Fibroblast of pulmonary artery (primary cell): ENCODE measurements at regions not wholly inside any gene's neighbourhood (a gene's known extent, or its start where the extent isn't known, plus 50 kb on each side); places are given as distances from the start of the nearest gene placed in this dataset.

Experiments used
- DNase-seq: peaks from one replicate; pipeline ENCODE4 v3.0.0-alpha.2; 2010; ENCODE audit warnings: low read depth
- H3K4me3 ChIP-seq: replicated peaks from 2 replicates; pipeline ENCODE4 v1.5.1; 2011; ENCODE audit warnings: low read depth, mild to moderate bottlenecking, control low read depth, low read length, moderate library complexity
- CTCF ChIP-seq: IDR thresholded peaks from 2 replicates; pipeline ENCODE4 v1.5.1; 2011; ENCODE audit warnings: mild to moderate bottlenecking, control low read depth, low read length, inconsistent platforms; ENCODE audit errors: missing control alignments

DNA sequence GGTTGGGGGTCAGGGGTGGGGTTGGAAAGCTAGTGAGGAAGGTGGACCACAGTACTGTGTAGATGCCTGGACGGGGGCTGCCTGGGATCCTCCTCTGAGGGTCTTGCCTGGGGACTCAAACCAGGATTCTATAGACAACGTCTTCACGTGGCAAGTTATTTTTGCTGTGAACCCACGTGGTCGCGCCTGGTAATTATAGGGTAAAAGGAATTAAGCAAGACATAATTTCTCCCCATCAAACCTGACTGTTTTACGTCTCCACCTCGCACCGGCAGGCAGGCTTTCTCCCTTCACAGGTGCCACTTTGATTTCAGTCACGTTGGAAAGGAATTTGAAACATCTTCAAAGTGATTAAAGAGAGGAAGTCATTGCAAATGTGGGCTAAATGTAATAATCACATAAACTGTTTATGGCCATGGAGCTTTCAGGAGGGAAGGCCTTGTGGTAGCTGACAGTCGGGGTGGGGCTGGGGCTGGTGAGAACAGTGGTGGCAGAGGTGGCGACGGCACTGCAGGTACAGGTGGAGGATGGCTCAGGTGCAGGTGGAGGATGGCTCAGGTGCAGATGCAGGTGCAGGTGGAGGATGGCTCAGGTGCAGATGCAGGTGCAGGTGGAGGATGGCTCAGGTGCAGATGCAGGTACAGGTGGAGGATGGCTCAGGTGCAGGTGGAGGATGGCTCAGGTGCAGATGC is 197.1 kb upstream of the NLRP1 start:
- no peak overlapping the region for H3K4me3 ChIP-seq
- TF ChIP-seq CTCF, result no peak
- DNase-seq, result no peak

GRCh38 chr17:5783269-5783668 is 199.0 kb upstream of the NLRP1 start:
- no peak for TF ChIP-seq CTCF
- no peak for DNase-seq
- H3K4me3 ChIP-seq, result no peak overlapping the region

DNA sequence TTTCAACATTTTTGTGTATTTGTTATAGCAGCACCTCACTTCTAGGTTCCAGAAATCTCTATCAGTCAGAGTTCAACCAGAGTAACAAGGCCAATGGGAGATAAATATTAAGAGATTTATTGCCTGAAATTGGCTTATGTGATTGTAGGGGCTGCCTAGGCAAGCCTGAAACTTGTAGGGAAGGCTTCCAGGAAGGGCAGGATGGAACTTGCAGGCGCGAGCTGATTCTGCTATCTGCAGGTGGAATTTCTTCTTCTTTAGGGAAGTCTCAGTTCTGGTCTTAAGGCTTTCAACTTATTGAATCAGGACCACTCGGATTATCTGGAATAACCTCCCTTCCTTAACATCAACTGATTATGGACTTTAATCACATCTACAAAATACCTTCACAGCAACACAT is 199.5 kb upstream of the NLRP1 start:
- no peak for DNase-seq
- TF ChIP-seq CTCF, result no peak
- no peak overlapping the region for H3K4me3 ChIP-seq

GRCh38 chr17:5784791-5785190 is 200.5 kb upstream of the NLRP1 start:
- H3K4me3 ChIP-seq, result no peak overlapping the region
- TF ChIP-seq CTCF, result no peak
- DNase-seq, result no peak

DNA sequence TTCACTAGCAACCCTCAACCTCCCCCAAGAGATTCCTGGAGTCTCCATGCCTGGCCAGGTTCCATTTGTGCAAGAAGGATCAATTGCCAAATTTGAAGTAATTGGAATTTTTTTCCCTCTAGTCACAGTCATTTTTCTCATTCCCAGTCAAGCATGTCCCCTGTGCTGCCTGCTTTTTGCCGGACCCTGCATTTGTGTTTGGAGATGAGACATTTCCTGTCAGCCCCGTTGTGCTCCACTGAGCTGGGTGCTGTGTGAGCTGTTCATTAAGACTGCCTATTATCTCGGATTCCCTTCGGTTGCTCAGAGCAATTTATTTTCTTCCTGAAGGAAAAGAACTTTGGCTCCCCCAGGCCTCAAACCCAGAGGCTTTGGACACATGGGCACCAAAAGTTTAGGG is 201.0 kb upstream of the NLRP1 start:
- no peak for TF ChIP-seq CTCF
- H3K4me3 ChIP-seq, result no peak overlapping the region
- peak; percentile 20 for DNase-seq

GRCh38 chr17:5785867-5786509 is 201.7 kb upstream of the NLRP1 start:
- no peak for TF ChIP-seq CTCF
- DNase-seq, result peak; percentile 15

DNA sequence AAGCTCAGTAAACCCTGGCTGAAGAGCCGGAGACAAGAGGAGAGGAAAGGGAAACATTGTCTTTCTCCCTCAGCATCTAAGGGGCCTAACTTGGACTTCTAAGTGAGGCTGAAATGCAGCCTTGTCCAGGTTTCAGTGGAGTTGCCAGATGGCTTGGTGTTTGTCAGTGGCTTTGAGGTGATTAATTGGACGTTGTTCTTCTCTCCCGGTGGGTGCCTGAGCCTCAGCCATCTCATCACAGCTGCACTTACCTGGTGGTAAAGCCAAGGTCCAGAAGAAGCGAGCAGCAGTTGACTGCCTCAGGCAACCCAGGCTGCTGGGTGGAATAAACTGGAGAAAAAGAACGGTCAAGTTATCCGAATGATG is 202.2 kb upstream of the NLRP1 start:
- TF ChIP-seq CTCF, result no peak

More at GRCh38 chr17:5785867-5786509, 201.7 kb upstream of the NLRP1 start:
- no peak overlapping the region for H3K4me3 ChIP-seq

More for the DNA sequence above, 202.2 kb upstream of the NLRP1 start:
- DNase-seq, result no peak
- H3K4me3 ChIP-seq, result no peak overlapping the region
